Left ventricle myocardium inferior (tissue), 1 donor: ENCODE measurements at regions not wholly inside any gene's neighbourhood (a gene's known extent, or its start where the extent isn't known, plus 50 kb on each side); places are given as distances from the start of the nearest gene placed in this dataset.

Source experiments
- DNase-seq: peaks from one replicate; pipeline ENCODE4 v3.0.0-alpha.2; 2020
- H3K27ac ChIP-seq: fragments of 200-600 bp; replicated peaks from 2 replicates; pipeline ENCODE4 v1.8.0; 2021
- H3K27me3 ChIP-seq: fragments of 200-600 bp; 2 replicates; pipeline ENCODE4 v1.8.0; 2021; ENCODE audit warnings: low read depth
- H3K36me3 ChIP-seq: fragments of 200-600 bp; 2 replicates; pipeline ENCODE4 v1.8.0; 2021
- H3K4me1 ChIP-seq: fragments of 200-600 bp; 2 replicates; pipeline ENCODE4 v1.8.0; 2021
- H3K4me3 ChIP-seq: fragments of 200-600 bp; 2 replicates; pipeline ENCODE4 v1.8.0; 2021; ENCODE audit warnings: mild to moderate bottlenecking, moderate library complexity
- H3K9me3 ChIP-seq: fragments of 200-600 bp; replicated peaks from 2 replicates; pipeline ENCODE4 v1.8.0; 2021
- intact Hi-C: fragments of 100-400 bp; cut with micrococcal nuclease; formaldehyde crosslinking; loops from one replicate; pipeline ENCODE4 v1.11.0; 2022
- TF ChIP-seq, protein P1 (sequence below): fragments of 200-600 bp; IDR thresholded peaks from 2 replicates; pipeline ENCODE4 v1.8.0; 2021; ENCODE audit warnings: antibody characterized with exemption, mild to moderate bottlenecking, borderline replicate concordance
- donor health status: DM: no; HTN: yes; CAD: no; lungs with severe emphysema.

DNA sequence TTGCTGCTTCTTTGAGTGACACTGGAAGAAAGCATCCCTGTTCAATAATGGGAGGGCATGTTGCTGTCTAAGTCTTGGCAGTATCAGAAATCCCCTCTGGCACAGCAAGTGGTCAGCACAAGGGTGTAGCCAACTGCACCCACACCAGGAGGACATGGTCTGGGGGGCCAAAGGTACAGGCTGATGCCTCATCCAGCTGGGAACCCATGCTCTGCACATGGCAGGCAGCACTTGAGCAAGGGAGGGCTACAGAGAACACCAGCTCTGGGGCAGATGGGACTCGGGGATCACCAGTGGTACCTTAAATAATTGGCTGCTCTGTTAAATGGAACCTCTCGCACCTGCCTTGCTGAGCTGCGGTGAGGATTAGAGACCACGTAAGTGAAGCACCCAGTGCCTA is 265.2 kb downstream of the SYK start:
- Histone ChIP-seq H3K27ac (no peak overlapping the region), H3K4me1 (peaks cover 4% of the 10 kb centered on the region), H3K4me3 (no peak overlapping the region), H3K27me3 (no peaks in the 10 kb centered on the region), H3K36me3 (no peaks in the 10 kb centered on the region), H3K9me3 (peaks cover 2% of the 10 kb centered on the region)
- DNase-seq: no peak
- TF ChIP-seq, protein P1, sequence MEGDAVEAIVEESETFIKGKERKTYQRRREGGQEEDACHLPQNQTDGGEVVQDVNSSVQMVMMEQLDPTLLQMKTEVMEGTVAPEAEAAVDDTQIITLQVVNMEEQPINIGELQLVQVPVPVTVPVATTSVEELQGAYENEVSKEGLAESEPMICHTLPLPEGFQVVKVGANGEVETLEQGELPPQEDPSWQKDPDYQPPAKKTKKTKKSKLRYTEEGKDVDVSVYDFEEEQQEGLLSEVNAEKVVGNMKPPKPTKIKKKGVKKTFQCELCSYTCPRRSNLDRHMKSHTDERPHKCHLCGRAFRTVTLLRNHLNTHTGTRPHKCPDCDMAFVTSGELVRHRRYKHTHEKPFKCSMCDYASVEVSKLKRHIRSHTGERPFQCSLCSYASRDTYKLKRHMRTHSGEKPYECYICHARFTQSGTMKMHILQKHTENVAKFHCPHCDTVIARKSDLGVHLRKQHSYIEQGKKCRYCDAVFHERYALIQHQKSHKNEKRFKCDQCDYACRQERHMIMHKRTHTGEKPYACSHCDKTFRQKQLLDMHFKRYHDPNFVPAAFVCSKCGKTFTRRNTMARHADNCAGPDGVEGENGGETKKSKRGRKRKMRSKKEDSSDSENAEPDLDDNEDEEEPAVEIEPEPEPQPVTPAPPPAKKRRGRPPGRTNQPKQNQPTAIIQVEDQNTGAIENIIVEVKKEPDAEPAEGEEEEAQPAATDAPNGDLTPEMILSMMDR: no peak
- intact Hi-C loops: no loop called here

DNA sequence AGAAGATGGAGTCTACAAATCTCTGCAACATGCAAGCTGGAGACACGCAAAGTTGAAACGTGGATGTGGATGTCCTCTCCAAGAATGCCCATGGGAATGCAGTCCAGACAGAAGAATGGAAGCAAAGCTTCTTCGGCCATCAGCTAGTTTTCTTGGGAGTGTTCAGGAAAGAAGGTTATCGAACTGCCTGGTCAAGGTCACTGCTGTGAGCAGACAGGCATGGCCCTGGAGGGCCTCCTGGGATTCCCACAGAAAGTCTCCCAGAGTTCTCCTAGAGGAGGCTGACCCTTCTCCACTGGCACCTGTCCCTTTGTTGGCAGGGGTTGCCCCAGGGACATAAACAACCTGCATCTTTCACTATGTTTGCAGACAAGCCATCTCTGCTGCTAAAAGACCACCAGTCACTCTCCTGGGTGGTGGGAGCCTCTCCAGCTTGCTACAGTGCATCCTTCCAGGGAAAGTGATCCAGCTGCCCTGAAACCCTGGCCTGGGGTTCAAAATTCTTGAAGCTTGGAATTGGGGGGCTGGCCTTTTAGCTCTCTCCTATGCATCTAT is 265.8 kb downstream of the SYK start:
- no peak for DNase-seq
- TF ChIP-seq, protein P1: no peak
- Histone ChIP-seq H3K4me3 (no peak overlapping the region), H3K36me3 (no peaks in the 10 kb centered on the region), H3K4me1 (peaks cover 8% of the 10 kb centered on the region), H3K9me3 (peaks cover 2% of the 10 kb centered on the region), H3K27ac (no peak overlapping the region), H3K27me3 (no peaks in the 10 kb centered on the region)
- intact Hi-C loops: no loop called here

DNA sequence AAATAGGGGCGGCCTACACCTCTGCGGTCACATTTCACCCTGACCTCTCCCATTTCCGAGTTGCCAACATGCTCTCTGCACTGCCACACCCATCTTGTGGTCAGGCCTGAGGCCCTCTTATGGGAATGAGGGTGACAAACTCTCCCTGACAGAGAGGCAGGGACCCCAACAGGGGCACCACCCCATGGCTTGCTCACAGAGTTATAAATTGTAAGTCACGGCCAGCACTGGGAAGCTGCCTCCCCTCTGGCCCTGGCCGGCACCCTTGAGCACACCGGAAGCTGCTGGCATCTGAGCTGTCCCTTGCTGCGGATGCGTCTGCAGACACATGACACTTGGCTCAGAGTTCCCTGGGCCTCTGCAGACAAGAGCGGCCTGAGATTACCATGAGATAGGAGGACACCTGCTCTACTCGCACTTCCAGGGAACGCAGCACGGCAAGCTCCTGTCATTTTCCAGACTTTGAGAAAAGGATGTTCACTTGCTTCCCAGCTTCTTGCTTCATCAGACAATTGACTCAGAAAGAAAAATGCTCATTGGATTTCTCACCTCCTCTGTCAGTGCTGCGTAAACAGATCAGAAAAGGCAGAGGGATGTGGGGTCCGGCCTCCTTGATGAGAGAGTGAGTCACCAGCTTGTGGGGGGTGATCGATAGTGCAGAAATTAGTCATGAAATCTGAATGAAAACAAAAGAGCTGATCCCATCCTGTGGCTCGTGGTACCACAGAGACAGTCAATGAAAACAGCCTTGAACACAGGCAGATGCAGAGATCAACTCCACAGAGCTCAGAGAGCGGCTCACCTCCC is 269.8 kb downstream of the SYK start:
- TF ChIP-seq, protein P1: no peak
- peaks cover 23% of the 10 kb centered on the region for H3K4me1 ChIP-seq
- no peak for DNase-seq
- H3K36me3 ChIP-seq: no peaks in the 10 kb centered on the region
- no peaks in the 10 kb centered on the region for H3K9me3 ChIP-seq
- H3K4me3 ChIP-seq: no peak overlapping the region
- no peaks in the 10 kb centered on the region for H3K27me3 ChIP-seq
- H3K27ac ChIP-seq: no peak overlapping the region
- intact Hi-C loops: no loop called here

DNA sequence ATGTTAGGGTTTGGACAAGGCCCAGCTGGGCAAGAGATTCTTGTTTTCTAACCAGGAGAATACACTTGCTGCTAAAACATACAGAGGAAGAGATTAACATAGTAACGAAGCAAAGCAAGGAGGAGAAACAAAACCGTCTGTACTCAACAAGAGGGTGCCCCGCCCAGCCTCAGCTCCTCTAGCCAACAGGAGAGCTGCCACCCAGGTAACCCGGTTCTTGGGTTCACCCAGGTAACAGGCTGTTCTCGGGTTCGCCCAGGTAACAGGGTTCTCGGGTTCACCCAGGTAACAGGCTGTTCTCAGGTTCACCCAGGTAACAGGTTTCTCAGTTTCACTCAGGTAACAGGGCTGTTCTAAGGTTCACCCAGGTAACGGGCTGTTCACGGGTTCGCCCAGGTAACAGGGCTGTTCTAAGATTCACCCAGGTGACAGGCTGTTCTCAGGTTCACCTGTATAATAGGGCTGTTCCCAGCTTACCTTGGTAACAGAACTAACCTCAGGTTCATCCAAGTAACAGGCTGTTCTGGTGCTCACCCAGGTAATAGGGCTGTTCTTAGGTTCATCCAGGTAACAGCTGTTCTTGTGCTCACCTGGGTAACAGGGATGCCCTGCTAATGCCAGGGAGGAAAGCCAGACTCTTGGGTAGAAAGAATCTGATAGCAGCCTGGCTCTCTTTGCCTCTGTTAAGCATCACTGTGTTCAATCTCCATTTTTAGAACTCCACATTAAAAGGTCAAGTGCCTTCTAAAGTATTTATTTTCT is 271.6 kb downstream of the SYK start:
- intact Hi-C loops: no loop called here
- Histone ChIP-seq H3K27ac (no peak overlapping the region), H3K4me1 (peaks cover 23% of the 10 kb centered on the region), H3K36me3 (no peaks in the 10 kb centered on the region), H3K9me3 (no peaks in the 10 kb centered on the region), H3K4me3 (no peak overlapping the region), H3K27me3 (no peaks in the 10 kb centered on the region)
- no peak for DNase-seq
- TF ChIP-seq, protein P1: no peak

DNA sequence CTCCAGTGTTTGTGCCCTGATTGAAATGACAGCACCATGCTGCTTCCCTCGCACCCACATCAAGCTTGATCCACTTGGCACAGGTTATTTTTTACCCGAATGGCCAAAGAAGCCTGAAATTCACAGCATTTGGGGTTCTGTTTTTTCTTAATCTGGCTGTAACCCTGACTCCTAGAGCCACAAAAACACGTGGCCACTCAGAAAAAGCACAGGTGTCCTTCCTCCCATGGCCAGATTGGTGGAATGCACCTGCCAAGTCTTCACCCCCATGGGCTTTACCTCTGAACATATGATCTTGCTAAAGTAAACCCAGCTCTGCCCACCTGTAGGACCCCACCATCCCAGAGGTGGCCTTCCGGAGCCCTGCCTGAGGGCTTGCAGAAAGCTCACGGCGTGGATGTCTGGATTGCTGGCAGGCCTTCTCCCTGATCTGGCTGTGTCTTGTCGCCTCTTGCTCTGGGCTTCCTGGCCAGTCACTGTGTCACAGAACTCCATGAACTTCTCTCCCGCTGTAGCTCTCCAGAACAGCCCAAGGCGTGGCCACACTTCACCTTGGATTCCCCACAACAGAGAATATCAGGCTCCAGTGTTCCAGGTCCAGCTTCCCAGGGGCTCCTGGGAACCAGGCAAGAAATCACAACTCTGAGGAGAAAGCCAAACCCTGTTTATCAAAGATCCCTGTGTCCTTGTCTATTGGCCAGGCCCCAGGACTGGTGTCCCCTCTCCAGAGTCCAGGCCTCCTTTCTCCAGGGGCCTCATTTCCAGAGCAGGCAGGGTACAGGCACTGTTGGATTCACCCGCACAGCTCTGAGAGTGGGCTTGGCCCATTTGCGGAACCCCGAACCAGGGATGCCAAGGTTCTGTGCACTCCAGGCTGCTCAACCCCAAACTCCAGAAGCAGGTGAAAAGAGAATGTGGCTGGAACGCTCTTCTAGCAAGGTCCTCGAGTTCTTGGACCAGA is 272.5 kb downstream of the SYK start:
- no peaks in the 10 kb centered on the region for H3K36me3 ChIP-seq
- no peak overlapping the region for H3K4me3 ChIP-seq
- intact Hi-C loops: no loop called here
- no peak for DNase-seq
- no peak overlapping the region for H3K27ac ChIP-seq
- H3K27me3 ChIP-seq: no peaks in the 10 kb centered on the region
- H3K4me1 ChIP-seq: peaks cover 23% of the 10 kb centered on the region
- no peaks in the 10 kb centered on the region for H3K9me3 ChIP-seq
- TF ChIP-seq, protein P1: no peak
